ENCODE measurements at regions not wholly inside any gene's neighbourhood (a gene's known extent, or its start where the extent isn't known, plus 50 kb on each side); places are given as distances from the start of the nearest gene placed in this dataset.
"Not testable (repeated sequence)": the region's sequence is repeated elsewhere in the genome, so short reads cannot be mapped to it uniquely, and the experiment has no call there.

DNA sequence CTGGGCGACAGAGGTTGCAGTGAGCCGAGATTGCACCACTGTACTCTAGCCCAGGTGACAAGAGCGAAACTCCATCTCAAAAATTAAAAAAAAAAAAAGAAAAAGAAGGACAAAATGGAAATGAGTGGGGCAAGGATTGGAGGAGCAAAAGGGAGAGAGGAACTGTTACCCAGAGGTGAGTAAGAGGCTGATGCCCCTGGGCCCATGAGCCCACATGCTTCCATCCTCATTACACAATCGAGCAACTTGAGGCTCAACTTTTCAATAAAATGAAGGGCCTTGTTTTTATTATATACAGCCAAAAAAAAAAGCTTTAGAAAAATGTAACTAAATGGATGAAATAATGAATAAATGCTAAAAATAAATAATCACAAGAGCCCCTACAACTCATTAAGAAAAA is 91.7 kb upstream of the YWHAQ start:
- in situ Hi-C loops (cut with MboI; ENCODE audit: low pct_unique_long_range_greater_than_20kb, low sequenced_read_pairs, unreplicated experiment), result no loop called here
- TF ChIP-seq, protein P1, sequence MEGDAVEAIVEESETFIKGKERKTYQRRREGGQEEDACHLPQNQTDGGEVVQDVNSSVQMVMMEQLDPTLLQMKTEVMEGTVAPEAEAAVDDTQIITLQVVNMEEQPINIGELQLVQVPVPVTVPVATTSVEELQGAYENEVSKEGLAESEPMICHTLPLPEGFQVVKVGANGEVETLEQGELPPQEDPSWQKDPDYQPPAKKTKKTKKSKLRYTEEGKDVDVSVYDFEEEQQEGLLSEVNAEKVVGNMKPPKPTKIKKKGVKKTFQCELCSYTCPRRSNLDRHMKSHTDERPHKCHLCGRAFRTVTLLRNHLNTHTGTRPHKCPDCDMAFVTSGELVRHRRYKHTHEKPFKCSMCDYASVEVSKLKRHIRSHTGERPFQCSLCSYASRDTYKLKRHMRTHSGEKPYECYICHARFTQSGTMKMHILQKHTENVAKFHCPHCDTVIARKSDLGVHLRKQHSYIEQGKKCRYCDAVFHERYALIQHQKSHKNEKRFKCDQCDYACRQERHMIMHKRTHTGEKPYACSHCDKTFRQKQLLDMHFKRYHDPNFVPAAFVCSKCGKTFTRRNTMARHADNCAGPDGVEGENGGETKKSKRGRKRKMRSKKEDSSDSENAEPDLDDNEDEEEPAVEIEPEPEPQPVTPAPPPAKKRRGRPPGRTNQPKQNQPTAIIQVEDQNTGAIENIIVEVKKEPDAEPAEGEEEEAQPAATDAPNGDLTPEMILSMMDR (IDR thresholded peaks at IDR 0.05; ENCODE audit: extremely low read depth, insufficient read depth, missing control alignments), result no peak
- DNase-seq (ENCODE audit: low spot score), result no peak

DNA sequence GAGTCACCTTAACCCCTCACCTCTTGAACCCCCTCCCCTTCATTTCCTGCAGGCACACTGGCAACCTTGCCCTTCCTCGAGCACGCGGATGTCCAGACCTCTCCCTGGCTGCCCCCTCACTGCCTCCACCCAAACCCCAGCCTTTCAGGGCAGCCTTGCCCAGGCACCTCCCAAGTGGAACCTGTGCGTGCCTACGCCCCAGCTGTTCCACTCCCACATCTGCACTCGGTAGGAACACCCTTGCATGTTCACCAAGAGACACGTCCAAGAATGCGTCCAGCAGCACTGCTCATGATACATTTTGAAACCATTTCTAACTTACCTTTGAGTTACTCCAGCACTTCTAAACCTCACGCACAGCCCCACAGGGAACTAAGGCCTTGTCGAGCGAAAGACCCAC is 93.8 kb upstream of the YWHAQ start:
- in situ Hi-C loops (cut with MboI; ENCODE audit: low pct_unique_long_range_greater_than_20kb, low sequenced_read_pairs, unreplicated experiment), result no loop called here
- TF ChIP-seq, protein P1 (IDR thresholded peaks at IDR 0.05; ENCODE audit: extremely low read depth, insufficient read depth, missing control alignments), result no peak
- no peak for DNase-seq (ENCODE audit: low spot score)

DNA sequence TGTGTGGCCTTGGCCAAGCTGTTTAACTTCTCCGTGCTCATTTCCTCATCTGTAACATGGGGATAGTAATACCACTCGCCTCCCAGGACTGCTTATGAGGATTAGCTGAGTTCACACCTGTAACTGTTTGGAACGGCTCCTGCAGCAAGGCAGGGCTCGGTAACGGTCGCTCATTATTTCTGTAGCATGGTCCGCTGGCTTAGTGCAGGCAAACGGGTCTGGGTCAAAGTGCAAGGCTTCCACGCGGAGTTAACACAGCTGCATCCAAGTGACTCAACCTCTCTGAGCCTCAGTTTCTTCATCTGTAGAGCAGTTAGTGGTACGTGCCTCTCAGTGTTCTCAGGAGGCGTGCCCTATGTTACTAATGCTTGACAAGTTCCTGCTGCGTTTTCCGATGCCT is 94.3 kb upstream of the YWHAQ start:
- in situ Hi-C loops (cut with MboI; ENCODE audit: low pct_unique_long_range_greater_than_20kb, low sequenced_read_pairs, unreplicated experiment), result no loop called here
- no peak for DNase-seq (ENCODE audit: low spot score)
- TF ChIP-seq, protein P1 (IDR thresholded peaks at IDR 0.05; ENCODE audit: extremely low read depth, insufficient read depth, missing control alignments), result no peak

DNA sequence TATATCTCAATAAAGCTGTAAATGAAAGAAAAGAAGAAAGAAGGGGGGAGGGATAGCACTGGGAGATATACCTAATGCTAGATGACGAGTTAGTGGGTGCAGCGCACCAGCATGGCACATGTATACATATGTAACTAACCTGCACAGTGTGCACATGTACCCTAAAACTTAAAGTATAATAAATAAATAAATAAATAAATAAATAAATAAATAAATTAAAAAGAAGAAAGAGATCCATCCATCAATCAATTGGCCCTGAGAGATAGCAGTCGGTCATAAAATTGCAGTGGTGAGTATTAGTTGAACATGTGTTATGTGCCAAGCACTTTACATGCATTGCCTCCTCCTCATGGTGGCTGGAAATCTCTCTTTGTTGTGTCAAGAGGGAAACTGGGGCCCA is 95.2 kb upstream of the YWHAQ start:
- DNase-seq (ENCODE audit: low spot score); in situ Hi-C loops (cut with MboI; ENCODE audit: low pct_unique_long_range_greater_than_20kb, low sequenced_read_pairs, unreplicated experiment): not testable (repeated sequence)

DNA sequence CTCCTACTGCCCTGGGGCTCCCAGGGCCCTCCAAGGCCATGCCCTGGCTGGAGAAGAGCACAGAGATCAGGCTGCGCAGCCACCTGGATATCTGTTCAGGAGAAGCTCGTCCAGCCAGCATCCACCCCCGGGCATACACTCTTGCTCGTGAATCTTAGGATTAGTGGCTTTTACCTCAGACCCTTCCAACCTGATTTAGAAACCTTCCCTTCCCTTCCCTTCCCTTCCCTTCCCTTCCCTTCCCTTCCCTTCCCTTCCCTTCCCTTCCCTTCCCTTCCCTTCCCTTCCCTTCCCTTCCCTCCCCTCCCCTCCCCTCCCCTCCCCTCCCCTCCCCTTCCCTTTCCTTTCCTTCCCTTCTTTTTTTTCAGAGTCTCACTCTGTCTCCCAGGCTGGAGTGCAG is 99.7 kb upstream of the YWHAQ start:
- DNase-seq (ENCODE audit: low spot score); in situ Hi-C loops (cut with MboI; ENCODE audit: low pct_unique_long_range_greater_than_20kb, low sequenced_read_pairs, unreplicated experiment): not testable (repeated sequence)

DNA sequence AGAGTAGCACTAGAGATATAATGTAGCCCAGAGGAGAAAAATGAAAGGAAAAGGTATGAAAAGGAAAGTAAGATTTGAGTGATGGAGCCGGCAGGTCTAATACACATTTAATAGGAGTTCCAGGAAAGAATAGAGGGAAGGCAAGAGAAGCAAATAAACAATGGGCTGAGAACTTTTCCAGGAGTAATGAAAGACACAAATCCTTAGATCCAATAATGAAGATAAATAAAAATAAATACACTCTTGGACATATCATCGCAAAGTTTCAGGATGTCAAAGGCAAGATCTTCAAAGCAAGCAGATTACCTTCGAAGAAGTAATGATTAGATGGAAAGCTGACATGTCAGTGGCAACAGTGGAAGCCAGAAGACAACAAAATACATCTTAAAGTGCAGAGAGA is 102.0 kb upstream of the YWHAQ start:
- in situ Hi-C loops (cut with MboI; ENCODE audit: low pct_unique_long_range_greater_than_20kb, low sequenced_read_pairs, unreplicated experiment), result no loop called here
- no peak for DNase-seq (ENCODE audit: low spot score)
- TF ChIP-seq, protein P1 (IDR thresholded peaks at IDR 0.05; ENCODE audit: extremely low read depth, insufficient read depth, missing control alignments), result no peak

DNA sequence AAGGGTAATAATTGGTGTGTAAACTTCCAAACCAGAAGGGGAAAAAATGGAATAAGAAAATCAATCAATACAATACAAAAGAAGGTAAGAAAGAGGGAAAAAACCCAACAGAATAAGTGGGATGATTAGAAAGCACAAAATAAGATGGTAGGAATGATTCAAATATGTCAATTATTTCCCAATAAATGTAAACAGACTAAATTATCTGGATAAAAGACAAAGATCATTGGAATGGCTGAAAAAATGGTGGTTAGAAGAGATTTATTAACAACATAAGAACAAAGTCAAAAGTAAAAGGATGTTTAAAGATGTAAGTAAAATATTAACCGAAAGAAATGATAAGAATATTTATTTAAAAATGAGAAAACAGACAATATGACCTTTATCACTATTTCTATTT is 103.5 kb upstream of the YWHAQ start:
- TF ChIP-seq, protein P1 (IDR thresholded peaks at IDR 0.05; ENCODE audit: extremely low read depth, insufficient read depth, missing control alignments), result no peak
- in situ Hi-C loops (cut with MboI; ENCODE audit: low pct_unique_long_range_greater_than_20kb, low sequenced_read_pairs, unreplicated experiment), result no loop called here
- DNase-seq (ENCODE audit: low spot score), result no peak

DNA sequence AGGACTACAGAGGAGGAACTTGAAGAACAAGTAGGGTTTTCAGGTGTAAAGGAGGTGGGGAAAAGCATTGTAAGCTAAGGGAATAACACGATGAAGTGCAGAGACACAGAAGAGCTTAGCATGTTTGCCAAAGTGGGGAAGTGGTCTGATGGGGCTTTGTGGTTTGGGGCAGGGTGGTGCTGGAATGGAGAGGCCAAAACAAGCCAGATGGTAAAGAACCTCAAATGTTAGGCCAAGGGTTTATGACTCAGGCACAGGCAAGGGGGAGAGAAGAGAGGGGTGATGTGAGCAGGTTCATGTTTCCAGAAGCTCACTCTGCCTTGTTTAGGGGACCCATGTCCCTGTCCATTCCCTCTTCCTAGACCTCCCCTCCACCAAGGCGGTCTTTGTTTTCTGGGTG is 104.5 kb upstream of the YWHAQ start:
- in situ Hi-C loops (cut with MboI; ENCODE audit: low pct_unique_long_range_greater_than_20kb, low sequenced_read_pairs, unreplicated experiment), result no loop called here
- DNase-seq (ENCODE audit: low spot score), result no peak
- TF ChIP-seq, protein P1 (IDR thresholded peaks at IDR 0.05; ENCODE audit: extremely low read depth, insufficient read depth, missing control alignments), result no peak
